Inflammatory macrophage (primary cell): ENCODE measurements at regions not wholly inside any gene's neighbourhood (a gene's known extent, or its start where the extent isn't known, plus 50 kb on each side); places are given as distances from the start of the nearest gene placed in this dataset.

Source experiments
- DNase-seq, 2 donors: peaks; one replicate each; pipeline ENCODE4 v3.0.0-alpha.2; 2020 to 2022

DNA sequence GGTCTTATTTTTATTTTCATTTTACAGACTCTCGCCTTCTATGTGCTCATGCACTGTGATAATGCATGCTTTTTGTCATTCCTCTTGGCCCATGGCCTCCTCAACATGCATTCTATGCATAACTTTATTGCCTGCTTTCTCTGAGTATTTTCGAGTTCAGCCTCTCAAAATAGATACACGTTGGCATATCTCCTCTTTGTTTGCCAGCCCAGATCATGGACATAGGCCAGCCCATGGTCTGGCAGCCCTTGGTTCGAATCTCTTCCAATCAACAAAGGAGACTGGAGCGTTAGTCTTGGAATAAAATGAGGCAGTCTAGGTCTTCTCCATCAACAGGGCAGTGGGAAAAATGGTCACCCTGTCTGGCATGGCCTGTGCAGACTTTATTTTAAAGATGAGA is 279.5 kb upstream of the ADAMTS16 start:
- no peak for DNase-seq

DNA sequence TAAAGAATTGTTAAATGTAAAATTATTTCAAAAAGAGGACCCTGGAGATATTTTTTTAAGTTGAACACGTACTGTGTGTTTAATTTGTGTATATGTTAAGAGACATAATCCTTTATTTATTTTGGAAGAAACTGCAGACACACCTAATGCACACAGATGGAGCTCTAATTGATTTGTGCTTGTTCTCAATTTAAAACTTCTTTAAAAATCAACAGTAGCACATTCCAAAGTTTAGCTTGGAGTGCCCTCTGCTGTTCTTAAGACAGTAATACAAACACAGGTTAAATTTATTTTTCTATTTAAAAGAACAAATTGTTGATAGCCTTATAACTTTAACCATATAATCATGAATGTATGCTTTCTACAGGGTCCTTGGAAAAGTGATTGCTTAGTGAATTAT is 277.6 kb upstream of the ADAMTS16 start:
- DNase-seq: peak; percentile 6 to 26

DNA sequence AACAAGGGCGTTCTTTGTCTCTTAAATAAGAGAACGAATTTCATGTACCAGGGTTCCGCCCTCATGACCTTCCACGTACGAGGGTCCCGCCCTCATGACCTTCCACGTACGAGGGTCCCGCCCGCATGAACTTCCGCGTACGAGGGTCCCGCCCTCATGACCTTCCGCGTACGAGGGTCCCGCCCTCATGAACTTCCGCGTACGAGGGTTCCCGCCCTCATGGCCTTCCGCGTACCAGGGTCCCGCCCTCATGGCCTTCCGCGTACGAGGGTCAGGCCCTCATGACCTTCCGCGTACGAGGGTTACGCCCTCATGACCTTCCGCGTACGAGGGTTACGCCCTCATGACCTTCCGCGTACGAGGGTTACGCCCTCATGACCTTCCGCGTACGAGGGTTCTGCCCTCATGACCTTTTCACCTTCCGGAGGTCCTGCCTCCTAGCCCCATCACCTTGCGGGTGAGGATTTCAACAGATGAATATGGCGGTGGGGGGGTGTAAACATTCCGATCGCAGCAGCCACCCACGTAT is 273.9 kb upstream of the ADAMTS16 start:
- DNase-seq: no peak

- DNase-seq: no peak
These were observed 273.3 kb upstream of the ADAMTS16 start for GRCh38 chr5:4866817-4867216.

DNA sequence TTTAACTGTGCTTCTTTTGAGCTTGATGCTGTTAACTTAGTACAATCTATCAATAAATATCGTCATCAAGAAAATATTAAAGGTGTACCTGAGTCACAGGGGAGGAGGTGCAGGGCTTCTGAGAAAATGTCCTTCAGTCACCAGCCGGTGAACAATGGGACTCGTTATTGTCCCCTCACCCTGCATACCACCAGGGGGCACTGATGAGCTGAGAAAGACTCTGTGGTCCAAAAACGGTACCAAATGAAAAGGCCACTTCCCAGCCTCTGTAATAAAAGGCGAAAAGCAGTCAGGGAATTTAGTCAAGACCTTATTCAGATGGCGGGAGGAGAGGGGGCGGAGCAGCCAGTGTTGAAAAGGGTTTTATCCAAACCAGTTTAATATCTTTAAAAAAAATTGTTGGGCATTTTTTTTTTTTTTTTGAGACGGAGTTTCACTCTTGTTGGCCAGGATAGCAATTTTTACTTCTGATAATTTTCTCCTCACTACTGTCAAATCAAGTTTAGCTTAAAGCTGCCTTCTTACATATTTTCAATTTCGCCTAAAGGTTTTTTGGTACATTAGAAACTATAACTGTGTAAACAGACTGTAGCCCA is 271.9 kb upstream of the ADAMTS16 start:
- peak; percentile 44 to 47 for DNase-seq

DNA sequence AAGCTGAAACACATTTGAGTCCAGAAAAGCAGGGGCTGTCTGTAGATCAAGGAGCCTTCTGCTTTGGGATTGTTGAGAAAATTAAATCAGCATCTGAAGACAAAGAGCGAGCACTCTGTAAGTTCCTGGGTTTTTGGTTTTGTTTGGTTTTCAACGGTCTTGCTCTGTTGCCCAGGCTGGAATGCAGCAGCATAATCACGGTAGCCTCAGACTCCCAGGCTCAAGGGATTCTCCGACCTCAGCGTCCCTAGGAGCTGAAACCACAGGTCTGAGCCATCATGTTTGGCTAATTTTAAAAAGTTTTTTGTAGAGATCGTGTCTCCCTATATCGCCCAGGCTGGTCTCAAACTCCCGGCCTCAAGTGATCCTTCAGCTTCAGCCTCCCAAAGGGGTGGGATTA is 266.5 kb upstream of the ADAMTS16 start:
- DNase-seq: no peak

DNA sequence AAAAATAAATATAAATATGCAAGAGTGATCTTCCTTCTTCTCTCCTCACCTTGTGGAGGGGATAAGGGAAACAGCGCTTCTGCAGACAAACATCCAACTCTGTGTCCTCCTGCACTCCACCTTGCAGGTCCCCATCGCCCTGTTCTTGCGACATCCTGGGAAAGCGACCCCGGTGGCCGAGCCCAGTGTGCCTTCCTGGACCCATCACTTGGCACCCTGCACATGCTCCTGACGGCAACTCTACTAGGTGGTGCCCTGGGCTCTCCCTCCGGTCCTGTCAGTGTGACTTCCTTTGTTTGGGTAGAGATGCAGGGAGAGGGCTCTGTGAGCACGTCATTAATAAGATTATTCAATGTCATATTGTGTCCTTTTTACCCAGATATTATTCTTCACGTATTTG is 266.0 kb upstream of the ADAMTS16 start:
- DNase-seq: no peak

- DNase-seq: no peak
These were observed 264.2 kb upstream of the ADAMTS16 start for GRCh38 chr5:4875942-4876341.

- DNase-seq: no peak
These were observed 263.3 kb upstream of the ADAMTS16 start for GRCh38 chr5:4876804-4877203.

DNA sequence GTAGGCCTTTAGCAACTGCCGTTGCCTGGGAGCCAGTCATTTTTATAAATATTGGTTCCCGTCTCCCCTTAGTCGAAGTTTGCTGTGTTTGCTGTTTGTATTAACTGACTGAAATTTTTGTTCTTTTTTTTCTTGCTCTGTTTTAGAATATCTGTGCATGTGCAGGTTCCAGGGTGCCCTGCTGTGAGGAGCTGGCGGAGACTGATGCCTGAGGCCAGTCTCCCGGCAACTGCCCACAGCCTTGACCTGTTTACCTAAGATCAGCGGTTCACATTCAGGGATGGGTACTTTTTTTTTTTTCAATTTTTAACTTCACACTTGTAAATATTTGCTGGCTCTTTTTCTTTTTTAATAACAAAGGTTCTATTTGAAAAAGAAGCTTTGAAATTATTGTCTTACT is 262.6 kb upstream of the ADAMTS16 start:
- no peak for DNase-seq

DNA sequence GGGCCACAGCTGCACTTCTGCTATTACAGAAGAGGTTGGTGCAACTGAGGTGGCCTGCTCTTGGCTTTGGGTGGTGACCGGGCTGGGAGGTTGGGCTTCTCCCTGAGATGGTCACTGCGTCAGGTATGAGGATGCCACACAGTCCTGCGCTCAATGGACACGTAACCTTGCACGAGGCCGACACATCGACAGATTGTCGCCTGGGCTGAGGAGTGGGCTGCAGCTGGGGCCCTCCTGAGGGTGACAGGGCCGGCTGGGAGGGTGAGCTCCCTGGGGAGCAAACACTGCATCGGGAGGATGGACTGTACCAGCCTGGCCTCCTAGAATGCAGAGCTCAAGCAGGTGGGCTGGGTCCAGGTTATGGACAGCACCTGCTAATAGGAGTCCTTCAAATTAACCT is 261.1 kb upstream of the ADAMTS16 start:
- no peak for DNase-seq

DNA sequence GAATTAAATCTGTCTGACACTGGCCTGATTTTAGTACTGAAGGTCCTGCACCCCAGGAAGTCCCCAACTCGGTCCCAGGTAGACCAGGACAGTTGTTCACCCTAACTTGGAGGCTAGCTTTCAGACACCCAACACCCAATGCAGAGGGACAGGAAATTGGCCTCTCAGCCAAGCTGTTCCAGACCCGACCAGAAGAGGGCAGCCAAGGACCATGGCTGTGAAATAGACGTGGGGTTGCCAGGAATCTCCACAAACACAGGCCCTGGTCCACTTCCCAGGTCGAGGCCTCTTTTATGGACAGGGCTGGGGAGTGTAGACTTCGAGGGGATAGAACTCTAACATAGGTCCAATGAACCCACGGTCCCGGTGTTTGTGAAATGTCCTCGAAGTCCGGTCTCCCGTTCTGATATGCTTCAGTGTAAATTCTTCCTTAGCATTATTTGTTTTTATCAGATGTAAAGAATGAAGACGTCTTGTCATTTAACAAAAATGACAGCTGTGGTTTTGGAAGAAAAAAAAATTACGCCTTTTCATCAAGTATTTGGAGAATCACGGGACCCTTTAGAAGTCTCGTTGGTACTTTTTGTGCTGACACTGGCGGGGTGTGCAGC is 260.3 kb upstream of the ADAMTS16 start:
- peak; percentile 47 to 59 for DNase-seq

GRCh38 chr5:4880304-4880741 is 259.8 kb upstream of the ADAMTS16 start:
- DNase-seq: no peak

- no peak for DNase-seq
These were observed 258.6 kb upstream of the ADAMTS16 start for GRCh38 chr5:4881366-4882002.

DNA sequence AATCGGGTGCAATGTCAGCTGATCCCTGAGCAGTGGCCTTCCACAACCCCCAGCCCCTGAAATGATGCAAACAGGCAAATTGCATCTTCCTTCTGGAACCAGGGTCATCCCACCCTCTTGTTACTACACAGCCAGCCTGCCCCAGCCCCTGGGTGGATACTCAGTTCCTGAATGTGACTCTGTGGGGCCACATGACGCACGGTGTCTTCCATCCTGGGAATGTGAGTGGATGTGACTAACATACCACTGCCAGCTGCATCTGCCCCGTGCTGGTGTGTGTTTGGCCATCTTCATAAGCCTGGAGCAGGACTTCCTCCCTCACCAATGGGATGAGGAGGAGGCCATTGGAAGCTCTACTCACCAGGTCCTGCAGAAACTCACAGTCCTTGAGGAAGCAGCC is 257.9 kb upstream of the ADAMTS16 start:
- DNase-seq: no peak

DNA sequence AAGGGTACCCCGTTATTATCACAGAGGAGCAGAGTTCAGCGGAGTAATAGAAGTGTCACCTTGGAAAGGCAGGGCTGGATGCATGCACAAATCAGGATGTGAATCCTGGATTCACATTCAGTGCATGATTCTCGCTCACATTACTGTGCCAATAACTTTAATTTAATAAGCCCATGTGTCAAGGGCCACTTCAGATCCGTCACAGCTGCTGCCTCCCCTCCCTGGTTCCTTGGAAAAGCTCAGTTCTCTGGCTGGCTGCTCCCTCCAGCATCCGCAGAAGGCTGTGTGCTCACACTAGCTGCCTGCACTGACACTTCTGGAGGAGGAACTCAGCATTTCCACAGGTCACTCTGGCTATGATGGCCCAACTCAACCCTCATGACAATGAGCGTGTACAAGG is 256.8 kb upstream of the ADAMTS16 start:
- no peak for DNase-seq

GRCh38 chr5:4893063-4893744 is 246.9 kb upstream of the ADAMTS16 start:
- no peak for DNase-seq

DNA sequence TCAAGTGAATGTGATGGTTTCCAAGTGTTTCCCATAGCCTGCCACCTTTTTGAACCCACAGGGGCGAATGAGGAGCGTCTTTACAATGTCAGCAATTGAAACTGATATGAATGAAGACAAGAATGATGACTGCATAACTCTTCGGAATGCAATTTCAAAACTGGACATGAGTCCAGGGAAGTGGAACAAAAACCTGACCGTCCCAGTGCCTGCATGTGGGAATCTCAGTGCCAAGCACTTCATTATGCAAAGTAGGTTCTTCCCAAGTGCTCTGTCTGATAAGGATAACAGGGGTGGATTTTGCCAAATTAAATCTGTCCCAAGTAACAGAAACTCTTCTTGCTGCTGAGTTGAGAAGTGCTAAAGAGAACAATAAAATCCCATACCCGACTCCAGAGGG is 243.8 kb upstream of the ADAMTS16 start:
- no peak for DNase-seq

- DNase-seq: no peak
These were observed 238.8 kb upstream of the ADAMTS16 start for GRCh38 chr5:4901305-4901811.

DNA sequence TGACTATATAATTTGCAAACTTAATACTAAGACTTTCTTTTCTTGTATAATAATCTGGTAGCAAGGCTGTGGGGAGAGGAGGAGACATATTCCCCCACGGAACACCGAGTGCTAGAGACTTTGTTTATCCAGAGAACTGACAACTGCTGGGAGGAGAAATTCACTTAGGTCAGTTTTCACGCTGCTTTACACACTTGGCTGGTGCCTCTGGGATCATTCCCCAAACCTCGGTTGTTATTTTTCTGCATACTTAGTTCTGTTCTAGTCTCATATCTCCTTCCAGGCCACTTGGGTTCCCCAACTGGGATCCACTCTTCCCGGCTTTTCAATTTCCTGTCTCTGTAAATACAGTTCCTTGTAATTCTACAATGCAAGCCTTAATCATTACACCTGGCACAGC is 238.2 kb upstream of the ADAMTS16 start:
- DNase-seq: no peak

DNA sequence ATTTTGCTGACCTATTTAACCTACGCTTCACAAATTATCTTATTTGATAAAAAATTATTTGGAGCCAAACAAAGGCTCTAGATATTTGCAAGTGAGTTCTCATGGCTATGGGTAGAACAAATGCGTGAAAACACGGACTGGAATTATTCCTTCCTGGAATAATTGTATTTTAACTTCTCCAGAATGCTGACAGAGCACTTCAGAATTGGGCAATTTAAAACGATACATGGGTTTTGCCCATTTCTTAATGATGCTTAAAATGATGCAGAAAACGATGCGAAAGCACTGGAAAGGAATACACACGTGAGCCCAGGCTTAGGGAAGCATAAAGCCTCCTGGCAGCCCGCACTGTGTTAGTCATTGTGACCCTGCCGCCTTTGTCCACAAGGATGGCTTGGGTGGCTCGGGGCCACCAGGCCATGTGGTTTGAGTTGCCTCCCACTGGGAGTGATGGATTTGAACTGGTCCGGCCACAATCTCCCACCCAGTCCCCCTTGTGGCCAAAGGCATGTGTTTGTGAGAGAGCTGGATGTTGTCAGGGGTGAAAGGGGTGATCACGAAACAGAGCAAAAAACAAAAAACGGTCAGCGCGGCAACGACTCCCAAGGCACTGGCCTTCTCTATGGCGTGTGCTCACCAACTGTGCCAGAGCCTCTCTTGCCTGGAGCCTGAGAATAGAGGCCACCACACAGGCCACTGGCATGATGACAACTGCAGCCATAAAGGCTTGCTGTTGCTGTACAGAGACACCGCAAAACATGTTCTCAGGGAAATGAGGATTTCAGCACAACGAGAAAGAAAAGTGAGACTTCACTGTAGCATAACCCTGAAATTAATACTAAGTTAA is 234.2 kb upstream of the ADAMTS16 start:
- DNase-seq: no peak

DNA sequence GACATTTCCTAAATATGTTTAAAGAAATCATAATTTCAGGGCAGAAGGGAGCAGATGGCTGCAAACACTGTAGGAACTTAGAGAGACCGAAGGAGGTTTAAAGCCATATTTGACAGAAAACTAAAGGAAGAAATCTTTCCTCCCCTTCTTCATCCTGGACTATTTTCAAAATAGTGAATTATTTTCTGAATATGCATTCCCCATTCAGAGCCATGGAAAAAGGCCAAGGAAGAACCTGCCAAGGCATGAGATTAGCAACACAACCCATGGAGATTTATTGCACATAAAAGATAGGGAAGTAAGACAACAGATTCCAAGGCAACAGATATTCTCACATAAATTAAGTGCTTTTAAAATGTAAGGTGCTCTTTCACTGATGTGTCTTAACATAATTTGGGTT is 233.3 kb upstream of the ADAMTS16 start:
- no peak for DNase-seq
